NCI-H1694 treated with DMSO at 0.1 percent for 48 hours (cell line): ENCODE measurements at regions not wholly inside any gene's neighbourhood (a gene's known extent, or its start where the extent isn't known, plus 50 kb on each side); places are given as distances from the start of the nearest gene placed in this dataset.
A peak's percentile ranks its signal among the peaks of the same experiment; 100 is the strongest.

ENCODE experiments used
- DNase-seq: peaks from one replicate; lab custom pipeline; 2025; lab: John Stamatoyannopoulos, UW

DNA sequence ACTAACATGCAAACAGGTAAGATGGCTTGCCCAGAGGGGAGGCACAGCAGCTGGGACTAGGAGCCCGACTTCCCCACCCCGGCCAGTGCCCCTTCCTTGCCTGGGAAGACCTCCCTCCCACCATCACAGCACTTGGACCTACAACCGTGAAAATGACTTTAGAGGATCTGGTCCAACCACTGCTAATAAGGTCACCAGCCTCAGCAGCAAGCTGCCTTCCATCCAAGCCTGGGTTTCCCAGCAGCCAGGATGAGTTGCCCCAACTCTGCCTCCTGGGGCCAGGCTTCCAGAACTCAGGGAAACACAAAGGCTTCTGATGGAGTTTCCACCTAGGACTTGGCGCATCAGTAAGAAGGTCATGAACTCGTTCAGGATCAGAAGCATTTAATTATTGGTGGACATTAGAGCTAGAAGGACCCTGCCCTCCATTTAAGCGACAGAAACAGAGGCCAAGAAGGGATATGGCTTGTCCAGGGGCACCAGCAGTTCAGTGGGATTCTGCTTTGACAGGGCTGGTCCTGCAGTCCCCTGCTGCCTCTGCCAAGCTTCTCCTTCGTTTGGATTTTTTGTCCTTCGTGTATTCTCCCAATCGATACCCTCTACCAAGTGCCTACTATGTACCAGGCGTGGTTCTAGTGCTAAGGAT, 403.0 kb upstream of the ID2 start:
- no peak for DNase-seq

DNA sequence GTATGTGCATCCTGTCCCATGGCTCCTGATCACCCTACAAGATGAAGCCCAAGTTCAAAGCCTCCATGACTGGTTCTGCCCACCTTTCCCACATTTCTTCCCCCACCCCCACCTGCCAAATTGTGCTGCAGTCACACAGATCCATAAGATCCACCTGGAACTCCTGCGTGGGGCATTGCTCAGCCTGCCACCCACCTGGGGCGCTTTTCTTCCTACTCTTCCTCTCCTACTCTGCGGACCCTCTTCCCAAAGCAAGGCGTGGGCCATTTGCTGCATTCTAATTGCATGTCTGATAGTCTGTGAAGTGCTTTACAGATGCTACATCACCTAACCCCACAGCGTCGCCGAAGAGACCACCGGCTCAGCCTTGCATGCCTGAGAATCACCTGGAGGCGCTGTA, 402.4 kb upstream of the ID2 start:
- no peak for DNase-seq

DNA sequence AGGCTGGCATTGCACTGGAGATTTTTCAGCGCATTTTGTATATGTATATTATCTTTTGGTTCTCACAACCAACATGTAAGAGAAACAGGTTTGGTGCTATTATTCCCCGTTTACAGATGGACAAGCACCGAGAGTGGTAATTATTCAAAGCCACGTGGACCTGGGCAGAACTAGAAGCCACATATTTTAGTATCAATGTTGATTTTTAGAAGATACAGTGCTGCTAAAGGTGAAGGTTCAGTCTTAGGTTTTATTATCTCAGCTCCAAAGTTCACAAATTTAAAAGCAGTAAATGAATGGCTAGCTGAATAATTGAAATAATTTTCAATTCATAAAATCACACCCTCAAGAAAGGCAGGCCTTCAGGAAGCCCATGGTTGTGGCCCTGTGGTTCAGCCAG, 400.6 kb upstream of the ID2 start:
- no peak for DNase-seq

DNA sequence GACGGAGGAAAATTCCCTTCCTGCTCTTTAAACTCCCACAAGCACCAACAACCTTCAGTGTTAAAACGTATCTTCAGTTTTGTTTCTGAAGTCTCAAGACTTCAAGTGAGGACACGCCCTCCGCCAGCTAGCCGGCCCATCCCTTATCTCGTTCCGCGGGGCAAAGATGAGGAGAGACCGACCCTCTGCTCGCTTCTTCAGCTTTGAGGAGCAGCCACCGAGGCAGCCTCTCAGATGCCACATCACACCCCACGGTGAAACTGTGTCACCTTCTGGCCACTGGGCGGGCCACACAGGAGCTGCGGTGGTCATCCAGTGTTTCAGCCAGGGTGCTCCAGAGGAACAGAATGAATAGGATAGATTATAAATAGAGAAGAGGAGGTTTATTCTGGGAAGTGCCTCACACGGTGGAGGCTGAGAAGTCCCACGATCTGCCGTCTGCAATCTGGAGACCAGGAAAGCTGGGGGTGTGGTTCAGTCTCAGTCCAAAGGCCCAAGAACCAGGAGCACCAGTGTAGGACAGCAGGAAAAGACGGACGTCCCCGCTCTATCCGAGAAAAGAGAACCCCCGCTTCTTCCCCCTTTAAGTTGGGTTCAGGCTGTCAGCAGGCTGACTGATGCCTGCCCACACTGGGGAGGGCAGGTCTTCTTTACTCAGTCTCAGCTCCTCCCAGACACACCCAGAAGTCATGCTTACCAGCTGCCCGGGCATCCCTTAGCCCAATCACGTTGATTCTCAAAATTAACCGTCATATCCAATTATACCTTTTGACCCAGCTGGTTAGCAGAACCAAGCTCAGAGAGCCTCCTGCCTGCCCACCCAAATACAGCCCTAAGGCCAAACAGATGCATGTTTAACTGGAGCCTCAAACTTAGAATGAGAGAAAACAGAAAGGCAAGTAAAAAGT, 399.7 kb upstream of the ID2 start:
- DNase-seq = no peak

DNA sequence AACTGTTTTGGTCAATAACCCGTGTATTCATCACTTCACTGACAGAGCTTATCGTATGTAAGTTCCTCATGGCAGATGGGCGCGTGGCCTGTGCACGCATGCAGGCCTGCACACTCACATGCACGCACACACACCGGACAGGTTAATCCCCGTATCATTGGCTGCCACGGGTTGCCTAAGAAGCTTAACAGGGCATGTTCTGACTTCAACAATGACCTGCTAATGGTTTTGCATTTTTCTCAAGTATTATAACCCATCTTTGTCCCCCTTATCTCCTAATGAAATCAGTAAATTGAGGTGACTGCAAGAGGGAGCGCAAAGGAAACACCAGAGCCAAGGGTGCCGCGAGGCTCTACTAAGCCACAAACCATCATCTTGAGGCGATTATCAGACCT, 399.0 kb upstream of the ID2 start:
- no peak for DNase-seq

DNA sequence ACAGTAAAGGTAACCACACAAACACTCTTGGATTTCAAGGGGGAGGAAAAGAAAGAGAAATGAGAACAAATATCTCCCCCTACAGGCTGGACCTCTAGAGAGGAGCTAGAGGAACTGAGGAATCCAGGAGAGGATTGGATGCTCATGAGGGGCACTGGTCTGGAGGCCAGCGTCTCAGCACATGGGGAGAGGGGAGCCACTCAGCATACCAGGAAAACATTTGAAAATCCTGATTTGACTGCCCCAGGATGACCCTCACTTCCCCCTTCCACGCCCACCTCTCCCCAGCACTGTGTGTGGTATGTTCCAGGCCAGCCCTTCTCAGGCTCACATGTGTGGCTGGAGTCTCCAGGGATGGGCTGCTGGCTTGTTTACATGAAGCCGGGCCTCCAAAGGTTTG, 396.8 kb upstream of the ID2 start:
- DNase-seq = peak; percentile 12

DNA sequence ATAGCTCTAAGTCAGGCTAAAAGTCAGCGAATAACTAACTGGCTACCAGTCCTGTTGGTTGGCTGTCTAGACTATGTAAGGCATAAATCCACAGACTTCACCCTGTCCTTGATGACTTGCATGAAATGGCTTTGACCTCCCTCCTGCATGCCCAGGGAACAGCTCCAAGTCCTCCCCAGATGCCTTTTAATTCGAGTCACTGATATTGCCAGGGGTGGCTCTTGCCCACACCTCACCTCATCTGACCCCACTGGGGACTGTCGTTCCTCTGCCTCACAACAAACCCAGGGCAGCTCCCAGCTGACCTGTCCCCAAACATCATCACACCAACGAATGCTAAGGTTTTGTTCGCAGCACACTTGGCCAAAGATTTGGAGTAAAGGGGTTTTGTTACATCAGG, 396.0 kb upstream of the ID2 start:
- DNase-seq = no peak

DNA sequence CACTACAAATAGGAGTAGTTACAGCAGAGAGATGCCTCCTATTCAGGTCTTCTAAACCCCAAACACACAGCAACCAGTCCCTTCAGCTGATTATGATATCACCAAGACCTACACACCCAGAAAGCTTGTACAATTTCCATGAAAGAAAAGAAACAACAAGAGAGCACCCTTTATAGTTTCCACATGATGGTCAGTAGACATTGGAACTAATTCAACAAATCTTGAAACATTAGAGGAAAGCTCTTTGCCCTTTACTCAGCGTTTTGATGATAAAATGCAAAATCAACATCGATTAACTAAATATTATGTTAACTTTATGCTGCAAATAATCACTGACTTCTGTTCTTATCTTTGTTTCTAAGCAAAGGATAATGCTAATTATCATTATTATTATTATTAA, 393.6 kb upstream of the ID2 start:
- DNase-seq = no peak

DNA sequence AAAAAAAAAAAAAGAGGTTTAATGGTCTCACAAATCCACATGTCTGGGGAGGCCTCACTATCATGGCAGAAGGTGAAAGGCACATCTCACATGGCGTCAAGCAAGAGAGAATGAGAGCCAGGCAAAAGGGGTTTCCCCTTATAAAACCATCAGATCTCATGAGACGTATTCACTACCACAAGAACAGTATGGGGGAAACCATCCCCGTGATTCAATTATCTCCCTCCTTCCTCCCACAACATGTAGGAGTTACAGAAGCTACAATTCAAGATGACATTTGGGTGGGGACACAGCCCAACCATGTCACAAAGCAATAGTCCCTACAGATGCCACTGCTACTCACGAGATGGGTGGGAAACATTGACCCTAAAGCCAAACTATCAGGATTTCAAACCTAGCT, 392.7 kb upstream of the ID2 start:
- DNase-seq = no peak

DNA sequence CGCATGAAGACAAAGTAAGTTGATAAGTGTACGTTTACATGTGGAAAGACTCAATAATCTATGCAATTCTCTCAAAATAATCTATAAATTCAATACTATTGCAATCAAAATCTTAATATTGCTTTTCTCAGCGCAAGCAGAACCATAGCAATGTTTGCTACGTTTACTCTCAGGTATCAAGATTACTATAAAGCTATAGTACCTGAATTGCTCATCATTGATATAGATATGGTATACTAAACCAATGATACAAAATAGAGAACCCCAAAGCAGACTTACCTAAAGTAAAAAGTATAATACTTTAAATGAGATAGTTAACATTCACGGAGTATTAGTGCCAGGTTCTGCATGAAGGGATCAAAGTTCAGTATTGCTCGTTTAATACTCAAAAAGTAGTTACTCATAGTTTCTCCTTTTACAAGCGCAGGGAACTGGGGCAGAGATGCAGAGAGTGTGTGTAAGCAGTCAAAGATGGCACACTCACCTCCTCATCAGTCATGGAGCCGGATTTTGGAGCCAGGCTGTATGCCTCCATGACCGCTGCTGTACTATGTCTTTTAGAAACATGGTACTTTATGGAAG, 391.0 kb upstream of the ID2 start:
- DNase-seq = no peak

DNA sequence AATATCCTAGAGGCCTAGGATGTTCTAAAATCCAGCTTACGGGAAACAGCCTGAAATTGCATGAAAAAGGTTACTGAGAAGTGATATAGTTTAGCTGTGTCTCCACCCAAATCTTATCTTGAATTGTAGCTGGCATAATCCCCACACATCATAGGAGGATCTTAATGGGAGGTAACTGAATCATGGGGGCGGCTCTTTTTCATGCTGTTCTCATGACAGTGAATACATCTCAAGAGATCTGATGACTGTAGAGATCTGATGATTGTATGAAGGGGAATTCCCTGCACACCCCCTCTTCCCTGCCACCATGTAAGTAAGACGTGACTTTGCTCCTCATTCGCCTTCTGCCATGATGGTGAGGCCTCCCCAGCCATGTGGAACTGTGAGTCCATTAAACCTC, 385.6 kb upstream of the ID2 start:
- no peak for DNase-seq

DNA sequence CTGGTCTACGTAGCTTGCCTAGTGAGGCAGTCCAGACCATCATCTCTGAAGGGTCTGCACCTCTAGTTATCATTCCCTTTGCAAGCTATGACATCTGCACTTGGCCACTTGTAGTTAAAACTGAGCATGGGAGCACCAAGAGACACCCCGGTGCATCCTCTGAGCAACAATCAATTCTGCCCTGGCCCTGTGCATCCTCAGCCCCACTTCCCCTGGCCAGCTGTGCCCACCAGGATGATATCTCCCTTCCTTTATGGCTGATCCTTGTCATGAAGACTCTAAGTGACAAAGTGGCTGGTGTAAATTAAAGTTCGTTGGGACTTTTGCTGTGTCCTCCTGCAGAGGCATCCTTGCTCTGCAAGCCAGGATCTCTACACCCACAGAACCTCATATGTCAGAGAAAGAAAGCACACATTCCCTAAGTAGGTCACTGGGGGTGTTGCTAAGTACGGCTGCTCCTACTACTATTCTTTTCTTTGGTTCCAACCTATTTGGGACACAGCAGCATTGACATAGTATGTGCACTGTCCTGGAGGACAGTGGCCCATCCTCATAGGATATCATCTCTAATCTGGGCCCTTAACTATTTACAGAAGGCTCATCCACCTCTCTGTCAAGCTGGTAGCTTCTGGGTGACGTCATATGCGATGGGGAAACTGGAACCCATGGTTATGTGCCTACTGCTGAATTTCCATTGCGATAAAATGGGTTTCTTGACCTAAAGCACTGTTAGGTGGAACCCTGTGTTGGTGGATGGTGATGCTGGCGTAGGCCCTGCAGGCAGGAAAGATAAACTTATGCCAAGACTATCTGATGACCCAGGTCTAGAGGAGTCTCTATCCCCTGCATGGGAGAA, 384.3 kb upstream of the ID2 start:
- DNase-seq = no peak

DNA sequence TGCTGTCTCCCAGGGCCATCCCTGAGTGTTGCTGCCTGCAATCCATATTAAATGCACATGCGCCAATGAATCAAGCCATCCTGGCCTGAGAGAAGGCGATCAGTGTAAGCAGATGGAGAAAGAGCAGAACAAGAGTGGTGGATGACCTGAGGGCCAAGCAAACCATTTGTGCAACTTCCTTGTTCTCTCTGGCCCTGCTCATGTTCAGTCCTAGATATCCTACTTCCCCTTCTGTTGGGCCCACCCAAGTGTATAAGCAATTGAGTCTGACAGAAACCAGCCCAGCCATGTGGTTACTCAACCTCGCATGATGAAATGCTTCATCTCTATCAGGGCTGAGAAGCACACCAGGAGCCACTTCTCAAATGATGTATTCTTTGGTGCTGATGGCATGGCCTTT, 383.1 kb upstream of the ID2 start:
- peak; percentile 10 for DNase-seq

DNA sequence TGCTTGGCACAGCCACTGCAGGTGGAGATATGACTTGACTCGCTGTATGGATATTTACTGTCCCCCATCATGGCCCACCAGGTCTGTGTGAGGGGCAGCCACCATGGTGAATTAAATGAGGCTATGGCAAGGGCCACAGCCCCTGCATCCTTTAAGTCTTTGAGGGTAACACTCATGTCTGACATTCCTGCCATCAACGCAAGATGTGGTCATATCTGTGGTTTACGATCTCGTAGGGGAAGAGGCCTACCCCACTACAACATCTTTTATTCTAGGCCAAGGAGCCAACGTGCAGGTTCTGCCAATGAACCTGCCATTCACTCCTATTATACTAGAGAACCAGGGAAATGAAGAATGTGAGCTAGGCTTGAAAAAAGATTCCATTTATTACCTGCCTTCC, 381.6 kb upstream of the ID2 start:
- DNase-seq = no peak

DNA sequence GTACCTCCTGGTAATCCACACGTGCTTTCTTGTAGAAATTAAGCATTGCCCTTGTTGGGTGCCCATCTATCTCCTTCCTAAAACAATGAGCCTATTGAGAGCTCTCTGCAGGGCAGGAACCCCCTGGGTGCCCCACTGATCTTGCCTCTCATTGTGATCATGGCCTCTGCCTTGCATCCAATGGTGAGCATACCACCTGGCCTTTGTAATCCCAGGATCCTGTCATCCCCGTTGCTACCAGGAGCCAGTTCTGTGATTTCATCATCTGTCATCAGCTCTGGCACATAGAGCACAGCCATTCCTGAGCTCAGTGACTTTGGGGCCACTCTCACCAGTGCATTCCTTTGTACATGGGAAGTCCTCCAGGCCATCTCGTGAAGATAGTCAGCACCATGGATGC, 381.0 kb upstream of the ID2 start:
- DNase-seq = no peak

DNA sequence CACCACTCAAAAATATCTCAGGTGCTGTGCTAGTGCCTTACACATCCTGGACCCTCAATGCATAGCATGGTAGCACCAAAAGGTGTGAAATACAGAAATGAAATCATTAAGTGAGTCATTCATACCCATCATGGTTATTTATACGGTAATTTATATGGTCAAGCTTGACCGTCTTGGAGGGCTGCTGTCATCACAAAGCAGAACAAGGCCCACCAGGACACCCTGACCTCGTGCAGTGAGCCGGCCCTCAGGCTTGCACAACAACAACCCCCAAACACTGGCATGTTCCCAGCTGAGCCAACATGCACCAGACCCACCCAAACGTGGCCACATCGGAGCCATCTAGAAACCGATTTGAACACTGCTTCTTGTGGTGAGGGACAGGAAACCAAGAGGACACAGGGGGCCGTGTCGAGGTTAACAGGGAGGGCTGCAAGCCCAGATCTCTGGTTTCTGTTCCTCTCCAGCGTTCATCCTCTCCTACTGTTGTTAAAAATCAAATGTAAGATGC, 378.5 kb upstream of the ID2 start:
- no peak for DNase-seq

DNA sequence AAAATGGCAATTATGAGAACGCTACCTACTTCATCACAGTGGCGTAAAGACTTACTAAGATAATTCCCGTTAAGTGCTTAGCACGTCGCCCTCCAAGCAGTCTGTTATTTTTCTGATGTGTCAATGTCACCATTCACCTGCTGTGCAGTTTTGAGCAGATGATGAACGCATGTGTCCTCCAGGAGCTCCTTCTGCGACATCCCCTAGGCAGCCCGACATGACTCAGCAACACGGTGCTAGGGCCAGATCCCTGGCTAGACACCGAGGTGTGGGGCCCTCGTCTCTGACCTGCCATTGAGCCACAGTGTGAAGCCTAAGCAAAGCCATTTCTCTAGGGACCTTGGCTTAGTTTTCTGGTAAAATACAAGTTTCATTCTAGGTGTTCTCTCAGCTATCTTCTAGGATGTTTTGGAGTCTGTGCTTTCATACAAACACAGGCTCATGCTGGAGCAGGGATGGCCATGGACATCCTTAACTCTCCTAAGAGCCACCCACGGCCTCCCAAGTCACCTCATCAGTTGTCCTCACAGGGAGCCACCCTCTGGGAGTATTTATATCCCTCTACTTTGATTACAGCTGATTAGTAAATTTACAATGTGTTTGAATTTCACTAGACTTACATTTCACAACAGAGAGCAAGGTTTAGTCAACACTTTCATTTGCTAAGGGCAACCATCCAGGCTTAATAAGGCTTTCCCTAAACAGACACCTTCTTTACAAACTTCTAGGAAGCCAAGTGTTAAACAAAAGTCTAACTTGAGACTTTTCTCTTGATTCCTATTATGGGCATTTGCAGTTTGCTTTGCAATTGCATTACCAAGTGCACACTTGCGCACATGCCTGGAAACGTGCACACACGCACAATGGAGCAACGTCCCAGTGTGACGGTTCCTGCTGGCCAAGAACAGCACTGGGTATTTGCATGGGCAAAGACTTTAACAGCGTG, 376.8 kb upstream of the ID2 start:
- DNase-seq = no peak

DNA sequence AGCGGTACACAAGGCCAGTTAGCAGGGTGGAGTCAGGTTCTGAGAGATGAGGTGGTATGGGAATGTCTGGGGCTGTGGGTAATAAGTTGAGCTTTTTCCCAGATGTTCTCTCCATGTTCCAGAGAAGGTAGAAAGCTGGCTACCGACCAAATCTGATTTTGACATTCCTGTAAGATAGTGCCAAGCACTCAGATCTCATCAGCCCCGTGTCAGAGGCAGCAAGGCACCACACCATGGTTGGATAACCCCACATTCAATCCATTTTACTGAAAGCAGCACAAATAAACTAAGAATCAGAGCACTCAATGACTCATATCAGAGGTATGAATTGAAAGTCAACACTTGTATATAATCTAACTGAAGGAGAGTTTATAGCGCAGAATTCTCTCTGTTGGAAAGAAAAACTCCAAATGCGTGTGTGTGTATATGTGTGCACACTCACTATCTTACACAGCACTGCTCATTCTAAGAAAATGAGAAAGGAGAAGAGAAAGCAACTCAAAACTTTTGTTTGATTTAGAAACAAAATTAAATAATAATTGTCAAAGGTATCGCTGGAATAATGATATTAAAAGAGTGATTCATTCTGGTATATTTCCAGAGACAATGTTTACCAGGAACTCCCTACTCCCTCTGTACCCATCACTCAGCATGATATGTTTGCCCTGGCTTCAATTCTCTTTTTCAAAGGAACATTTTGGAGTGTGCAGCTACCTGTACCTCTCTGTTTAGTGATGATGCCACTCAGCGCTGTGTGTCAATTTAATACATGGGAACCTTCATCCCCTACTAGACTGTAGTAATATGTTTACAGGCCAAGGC, 375.1 kb upstream of the ID2 start:
- no peak for DNase-seq

DNA sequence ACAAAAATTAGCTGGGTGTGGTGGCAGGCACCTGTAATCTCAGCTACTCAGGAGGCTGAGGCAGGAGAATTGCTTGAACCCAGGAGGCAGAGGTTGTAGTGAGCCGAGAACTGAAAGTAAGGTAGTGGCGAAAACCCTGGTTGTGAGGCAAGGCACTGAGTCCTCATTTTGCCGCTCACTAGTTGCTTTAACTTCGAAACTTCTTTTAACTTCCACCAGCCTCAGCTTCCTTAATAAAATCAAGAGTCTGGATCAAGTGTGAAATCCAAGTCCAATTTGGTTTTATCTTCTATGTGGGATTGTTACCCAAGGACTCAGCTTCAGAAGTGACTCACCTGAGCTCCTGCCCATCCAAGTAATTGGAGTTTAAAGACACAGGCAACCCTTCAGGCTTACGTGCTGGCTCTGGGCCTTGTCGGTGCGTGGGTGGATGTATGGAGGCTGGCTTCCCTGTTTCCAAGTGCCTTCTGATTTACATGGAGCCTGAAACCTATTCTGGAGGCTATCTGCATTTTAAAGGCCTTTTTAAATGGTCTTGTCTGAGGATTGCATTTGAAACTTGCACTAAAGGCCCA, 374.2 kb upstream of the ID2 start:
- DNase-seq = no peak

DNA sequence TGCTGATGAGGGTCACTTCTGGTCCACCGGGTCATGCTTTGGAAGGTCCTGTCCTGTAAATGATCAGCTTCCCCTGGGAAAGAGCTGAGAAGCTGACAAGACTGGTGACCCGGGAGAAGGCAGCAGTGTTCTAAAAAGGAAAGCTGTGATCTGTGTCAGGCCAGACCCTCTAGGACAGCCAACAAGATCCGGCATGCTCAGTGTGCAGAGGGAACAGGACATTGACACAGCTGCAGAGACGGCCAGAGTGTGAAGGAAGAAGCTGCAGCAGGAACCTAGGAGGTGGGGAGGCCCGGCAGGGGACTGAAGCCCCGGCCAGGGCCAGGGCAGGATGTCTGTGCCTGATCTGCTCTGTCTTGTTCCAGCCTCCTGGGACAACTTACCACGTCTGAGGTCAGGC, 372.7 kb upstream of the ID2 start:
- DNase-seq = no peak
